ENCODE measurements at regions not wholly inside any gene's neighbourhood (a gene's known extent, or its start where the extent isn't known, plus 50 kb on each side); places are given as distances from the start of the nearest gene placed in this dataset.

- peak overlapping the region; percentile 51 for H3K9ac ChIP-seq (ENCODE audit: low read length)
- no peaks in the 10 kb centered on the region for H3K27me3 ChIP-seq (ENCODE audit: low read length)
- TF ChIP-seq EZH2phosphoT487 (conservative IDR thresholded peaks at IDR 0.05; ENCODE audit: low read length): no peak
- TF ChIP-seq, protein P1, sequence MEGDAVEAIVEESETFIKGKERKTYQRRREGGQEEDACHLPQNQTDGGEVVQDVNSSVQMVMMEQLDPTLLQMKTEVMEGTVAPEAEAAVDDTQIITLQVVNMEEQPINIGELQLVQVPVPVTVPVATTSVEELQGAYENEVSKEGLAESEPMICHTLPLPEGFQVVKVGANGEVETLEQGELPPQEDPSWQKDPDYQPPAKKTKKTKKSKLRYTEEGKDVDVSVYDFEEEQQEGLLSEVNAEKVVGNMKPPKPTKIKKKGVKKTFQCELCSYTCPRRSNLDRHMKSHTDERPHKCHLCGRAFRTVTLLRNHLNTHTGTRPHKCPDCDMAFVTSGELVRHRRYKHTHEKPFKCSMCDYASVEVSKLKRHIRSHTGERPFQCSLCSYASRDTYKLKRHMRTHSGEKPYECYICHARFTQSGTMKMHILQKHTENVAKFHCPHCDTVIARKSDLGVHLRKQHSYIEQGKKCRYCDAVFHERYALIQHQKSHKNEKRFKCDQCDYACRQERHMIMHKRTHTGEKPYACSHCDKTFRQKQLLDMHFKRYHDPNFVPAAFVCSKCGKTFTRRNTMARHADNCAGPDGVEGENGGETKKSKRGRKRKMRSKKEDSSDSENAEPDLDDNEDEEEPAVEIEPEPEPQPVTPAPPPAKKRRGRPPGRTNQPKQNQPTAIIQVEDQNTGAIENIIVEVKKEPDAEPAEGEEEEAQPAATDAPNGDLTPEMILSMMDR (IDR thresholded peaks at IDR 0.05; ENCODE audit: insufficient read depth, low read length, poor library complexity, severe bottlenecking): no peak
- peak overlapping the region; percentile 27 for H3K4me3 ChIP-seq (ENCODE audit: insufficient read depth, low read length, poor library complexity, severe bottlenecking)
- peak overlapping the region; percentile 97 for H3K27ac ChIP-seq (ENCODE audit: low read depth, low read length)
- no peaks in the 10 kb centered on the region for H4K20me1 ChIP-seq (ENCODE audit: low read depth, low read length)
- peaks cover 55% of the 10 kb centered on the region for H3F3A ChIP-seq (ENCODE audit: insufficient read depth)
- peak overlapping the region; percentile 75 for H3K4me2 ChIP-seq (ENCODE audit: low read depth, low read length, poor library complexity, severe bottlenecking)
- no peaks in the 10 kb centered on the region for H3K9me3 ChIP-seq (ENCODE audit: insufficient read depth, low read length)
- H2AFZ ChIP-seq (ENCODE audit: low read depth, low read length, severe bottlenecking): no peak overlapping the region
- H3K9me2 ChIP-seq (replicated peaks; ENCODE audit: insufficient read depth, low read length): no peaks in the 10 kb centered on the region
- no peaks in the 10 kb centered on the region for H3K79me2 ChIP-seq (ENCODE audit: insufficient read depth, low read length)
- no peaks in the 10 kb centered on the region for H3K36me3 ChIP-seq (ENCODE audit: low read length)
Measured at GRCh38 chr6:167049275-167049674, 50.1 kb downstream of the CEP43 start.

DNA sequence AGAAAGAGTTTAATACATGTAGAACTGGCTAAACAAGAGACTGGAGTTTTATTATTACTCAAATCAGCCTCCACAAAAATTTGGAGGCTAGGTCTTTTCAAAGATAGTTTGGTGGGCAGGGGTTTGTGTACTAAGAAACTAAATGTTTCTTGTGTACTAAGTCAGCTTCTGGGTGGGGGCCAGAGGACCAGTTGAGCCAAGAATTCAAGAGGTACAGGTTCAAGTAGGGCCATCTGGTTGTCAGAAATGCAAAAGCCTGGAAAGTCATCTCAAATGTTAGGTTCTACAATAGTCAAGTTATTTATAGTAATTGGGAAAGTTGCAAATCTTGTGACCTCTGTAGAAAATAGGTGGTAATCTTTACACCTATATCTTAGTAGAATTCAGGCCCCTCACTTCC is 51.7 kb downstream of the CEP43 start:
- TF ChIP-seq, protein P1 (IDR thresholded peaks at IDR 0.05; ENCODE audit: insufficient read depth, low read length, poor library complexity, severe bottlenecking): no peak
- Histone ChIP-seq H3K36me3 (ENCODE audit: low read length) (no peaks in the 10 kb centered on the region), H3K27me3 (ENCODE audit: low read length) (no peaks in the 10 kb centered on the region), H3K9me3 (ENCODE audit: insufficient read depth, low read length) (no peaks in the 10 kb centered on the region), H3K9ac (ENCODE audit: low read length) (peak overlapping the region; percentile 51), H3K79me2 (ENCODE audit: insufficient read depth, low read length) (no peaks in the 10 kb centered on the region), H4K20me1 (ENCODE audit: low read depth, low read length) (no peaks in the 10 kb centered on the region), H3F3A (ENCODE audit: insufficient read depth) (peaks cover 50% of the 10 kb centered on the region), H3K9me2 (replicated peaks; ENCODE audit: insufficient read depth, low read length) (no peaks in the 10 kb centered on the region), H3K4me2 (ENCODE audit: low read depth, low read length, poor library complexity, severe bottlenecking) (peak overlapping the region; percentile 75), H2AFZ (ENCODE audit: low read depth, low read length, severe bottlenecking) (no peak overlapping the region), H3K4me3 (ENCODE audit: insufficient read depth, low read length, poor library complexity, severe bottlenecking) (peak overlapping the region; percentile 27), H3K27ac (ENCODE audit: low read depth, low read length) (peak overlapping the region; percentile 97)

DNA sequence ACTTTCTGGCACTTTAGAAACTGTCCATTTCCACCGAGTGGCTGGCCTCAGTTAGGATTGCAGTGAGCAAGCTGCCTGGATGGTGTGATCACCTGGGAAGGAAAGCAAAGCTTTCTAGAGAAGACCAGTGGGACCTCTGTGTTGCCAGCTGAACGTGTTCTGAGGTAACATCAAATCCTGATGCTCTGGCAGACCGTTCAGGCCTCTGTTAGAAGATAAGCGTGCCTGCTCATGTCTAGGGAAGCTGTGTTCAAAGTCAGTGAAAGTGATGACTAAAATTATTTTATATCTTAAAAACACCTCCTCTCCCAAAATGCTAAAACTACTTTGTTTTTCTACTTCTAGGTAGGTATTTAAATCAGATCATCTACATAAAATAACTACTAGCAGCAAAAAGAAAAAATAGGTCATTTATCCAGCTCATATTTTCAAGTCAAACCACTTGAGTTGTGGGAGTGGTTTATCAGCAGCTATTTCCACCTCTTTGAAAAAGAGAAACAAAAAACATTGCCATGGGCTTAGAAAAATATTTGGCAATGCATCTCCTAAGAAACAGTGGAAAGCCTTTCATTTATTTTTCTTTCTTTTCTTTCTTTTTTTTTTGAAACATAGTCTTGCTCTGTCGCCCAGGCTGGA is 54.8 kb downstream of the CEP43 start:
- Histone ChIP-seq H3K9me3 (ENCODE audit: insufficient read depth, low read length) (no peaks in the 10 kb centered on the region), H3K9ac (ENCODE audit: low read length) (no peak overlapping the region), H3K27me3 (ENCODE audit: low read length) (no peaks in the 10 kb centered on the region), H3F3A (ENCODE audit: insufficient read depth) (peaks cover 24% of the 10 kb centered on the region), H3K4me3 (ENCODE audit: insufficient read depth, low read length, poor library complexity, severe bottlenecking) (no peak overlapping the region), H4K20me1 (ENCODE audit: low read depth, low read length) (no peaks in the 10 kb centered on the region), H2AFZ (ENCODE audit: low read depth, low read length, severe bottlenecking) (no peak overlapping the region), H3K79me2 (ENCODE audit: insufficient read depth, low read length) (no peaks in the 10 kb centered on the region), H3K36me3 (ENCODE audit: low read length) (no peaks in the 10 kb centered on the region), H3K9me2 (replicated peaks; ENCODE audit: insufficient read depth, low read length) (no peaks in the 10 kb centered on the region), H3K4me2 (ENCODE audit: low read depth, low read length, poor library complexity, severe bottlenecking) (no peak overlapping the region), H3K27ac (ENCODE audit: low read depth, low read length) (0 out of 2 replicates have a peak overlapping the region, but pooled peaks have one; percentile 24)
- no peak for TF ChIP-seq EZH2phosphoT487 (conservative IDR thresholded peaks at IDR 0.05; ENCODE audit: low read length)
- TF ChIP-seq, protein P1 (IDR thresholded peaks at IDR 0.05; ENCODE audit: insufficient read depth, low read length, poor library complexity, severe bottlenecking): no peak

All from SU-DHL-6 (cell line).